CD14-positive monocyte (primary cell): ENCODE measurements at regions not wholly inside any gene's neighbourhood (a gene's known extent, or its start where the extent isn't known, plus 50 kb on each side); places are given as distances from the start of the nearest gene placed in this dataset.
A peak's percentile ranks its signal among the peaks of the same experiment; 100 is the strongest.
"Not testable (repeated sequence)": the region's sequence is repeated elsewhere in the genome, so short reads cannot be mapped to it uniquely, and the experiment has no call there.

Source experiments
- DNase-seq, 3 donors: peaks; one replicate each; pipeline ENCODE4 v3.0.0-alpha.2; 2011 to 2022
- H2AFZ ChIP-seq: 2 replicates; pipeline ENCODE4 v1.6.0; 2012; ENCODE audit warnings: mild to moderate bottlenecking, low read depth, low read length, inconsistent platforms; ENCODE audit not compliant: insufficient read depth, poor library complexity, severe bottlenecking
- H3K27ac ChIP-seq, 2 donors: 1 replicate in 1 of 2; 2 replicates in 1 of 2; pipeline ENCODE4 v1.5.1; 2012 to 2013; ENCODE audit warnings: low read length in 2 of 2, control low read depth in 1 of 2, inconsistent platforms in 1 of 2, low read depth in 1 of 2, mild to moderate bottlenecking in 1 of 2
- H3K27me3 ChIP-seq, 2 donors: one replicate each; pipeline versions ENCODE4 v1.6.0 to v1.6.1; 2011 to 2013; ENCODE audit warnings: low read length in 2 of 2; ENCODE audit not compliant: control insufficient read depth in 2 of 2, insufficient read depth in 2 of 2
- H3K36me3 ChIP-seq, 2 donors: replicated peaks in 1 of 2; 1 replicate in 1 of 2; 2 replicates in 1 of 2; pipeline versions ENCODE4 v1.5.1 to v1.6.1; 2012 to 2013; ENCODE audit warnings: low read length in 2 of 2, control low read depth in 1 of 2, inconsistent platforms in 1 of 2, mild to moderate bottlenecking in 1 of 2; ENCODE audit not compliant: insufficient read depth in 2 of 2, control insufficient read depth in 1 of 2
- H3K4me1 ChIP-seq, 2 donors: 1 replicate in 1 of 2; 2 replicates in 1 of 2; pipeline versions ENCODE4 v1.5.1 to v1.6.1; 2012 to 2013; ENCODE audit warnings: low read length in 2 of 2, control low read depth in 1 of 2, inconsistent platforms in 1 of 2, mild to moderate bottlenecking in 1 of 2, moderate library complexity in 1 of 2; ENCODE audit not compliant: insufficient read depth in 2 of 2, control insufficient read depth in 1 of 2
- H3K4me2 ChIP-seq: replicated peaks from 2 replicates; pipeline ENCODE3; 2012; ENCODE audit warnings: low read length, moderate library complexity, mild to moderate bottlenecking; ENCODE audit not compliant: poor library complexity, severe bottlenecking; ENCODE audit errors: extremely low read depth
- H3K4me3 ChIP-seq, 3 experiments: fragments of 200-600 bp in 1 of 3; sonication (generic) in 1 of 3; replicated peaks in 1 of 3; 1 replicate in 2 of 3; 2 replicates in 1 of 3; pipeline ENCODE4 v1.5.1; 2011 to 2013; ENCODE audit warnings: low read length in 3 of 3, mild to moderate bottlenecking in 3 of 3, control low read depth in 2 of 3, low read depth in 2 of 3, inconsistent platforms in 1 of 3, moderate library complexity in 1 of 3
- H3K79me2 ChIP-seq: 2 replicates; pipeline ENCODE4 v1.6.0; 2012; ENCODE audit warnings: mild to moderate bottlenecking, control low read depth, inconsistent platforms, low read length, moderate library complexity; ENCODE audit not compliant: insufficient read depth
- H3K9ac ChIP-seq: 2 replicates; pipeline ENCODE4 v1.6.0; 2017; ENCODE audit warnings: low read length, mild to moderate bottlenecking; ENCODE audit not compliant: insufficient read depth, poor library complexity, severe bottlenecking
- H3K9me3 ChIP-seq, 2 donors: replicated peaks in 1 of 2; 1 replicate in 1 of 2; 2 replicates in 1 of 2; pipeline versions ENCODE4 v1.5.1 to v1.6.1; 2012 to 2013; ENCODE audit warnings: low read length in 2 of 2, control low read depth in 1 of 2; ENCODE audit not compliant: control insufficient read depth in 1 of 2, insufficient read depth in 1 of 2
- H4K20me1 ChIP-seq: 2 replicates; pipeline ENCODE4 v1.6.0; 2012; ENCODE audit warnings: mild to moderate bottlenecking, low read length, control low read depth, moderate library complexity; ENCODE audit not compliant: insufficient read depth
- H3K27ac Mint-ChIP-seq, 7 donors: one replicate each; pipeline ENCODE4 v1.8.0; 2020; ENCODE audit warnings: mild to moderate bottlenecking in 7 of 7, mixed read lengths in 7 of 7, moderate library complexity in 6 of 7, inconsistent platforms in 2 of 7
- H3K27me3 Mint-ChIP-seq, 3 donors: one replicate each; pipeline ENCODE4 v1.8.0; 2021 to 2022; ENCODE audit warnings: low read depth in 3 of 3, mild to moderate bottlenecking in 3 of 3, mixed read lengths in 3 of 3, moderate library complexity in 3 of 3, inconsistent platforms in 1 of 3
- H3K36me3 Mint-ChIP-seq, 2 donors: one replicate each; pipeline ENCODE4 v1.8.0; 2020; ENCODE audit warnings: mixed read lengths in 2 of 2, inconsistent platforms in 1 of 2, mild to moderate bottlenecking in 1 of 2
- H3K4me1 Mint-ChIP-seq: one replicate; pipeline ENCODE4 v1.8.0; 2020; ENCODE audit warnings: mild to moderate bottlenecking, mixed read lengths
- H3K4me3 Mint-ChIP-seq, 2 donors: one replicate each; pipeline ENCODE4 v1.8.0; 2020; ENCODE audit warnings: mild to moderate bottlenecking in 2 of 2, mixed read lengths in 2 of 2, moderate library complexity in 1 of 2
- H3K9me3 Mint-ChIP-seq, 7 donors: one replicate each; pipeline ENCODE4 v1.8.0; 2020 to 2022; ENCODE audit warnings: mixed read lengths in 7 of 7, mild to moderate bottlenecking in 6 of 7, moderate library complexity in 6 of 7, inconsistent platforms in 2 of 7
- CTCF ChIP-seq: fragments of 200-600 bp; IDR thresholded peaks from one replicate; pipeline ENCODE4 v1.8.0; 2022; ENCODE audit warnings: antibody characterized with exemption, mild to moderate bottlenecking
- WGBS: methylation state at CpG from one replicate; pipeline ENCODE4 v1.1.5; 2013; ENCODE audit warnings: missing lambda C conversion rate; ENCODE audit not compliant: insufficient coverage; 5-methylcytosine and 5-hydroxymethylcytosine counted together
- intact Hi-C, 2 donors: fragments of 100-400 bp; cut with micrococcal nuclease; formaldehyde crosslinking; loops; one replicate each; pipeline versions ENCODE4 v1.15.0 to v1.15.1; 2023

- no peaks in the 10 kb centered on the region for H3K27me3 ChIP-seq
These were observed 209.4 kb upstream of the FOXK1 start for GRCh38 chr7:4472728-4473127.

GRCh38 chr7:4479367-4480039, 202.6 kb upstream of the FOXK1 start:
- H4K20me1 ChIP-seq = no peaks in the 10 kb centered on the region
- DNase-seq = peak in 1 of 3 donors; percentile 9
- Mint-ChIP-seq H3K9me3 (peaks cover 15 to 27% (median 20%) of the 10 kb centered on the region in 7 donors), H3K4me3 (no peak overlapping the region), H3K4me1 (no peaks in the 10 kb centered on the region), H3K27me3 (peaks cover under 1 to 6% (median 2%) of the 10 kb centered on the region in 3 donors), H3K36me3 (no peaks in the 10 kb centered on the region), H3K27ac (peak overlapping the region in 1 of 7 donors; percentile 18)
- H3K4me1 ChIP-seq = no peaks in the 10 kb centered on the region
- no peaks in the 10 kb centered on the region for H3K79me2 ChIP-seq
- intact Hi-C loops = no loop called here
- H3K4me3 ChIP-seq = no peak overlapping the region
- no peaks in the 10 kb centered on the region for H3K27me3 ChIP-seq
- H2AFZ ChIP-seq = no peak overlapping the region
- no peak overlapping the region for H3K4me2 ChIP-seq
- TF ChIP-seq CTCF = no peak
- WGBS = 65% methylated on average over 8 of the region's 12 CpGs
- no peak overlapping the region for H3K27ac ChIP-seq
- H3K36me3 ChIP-seq = no peaks in the 10 kb centered on the region
- peaks cover 8 to 18% of the 10 kb centered on the region in 2 donors for H3K9me3 ChIP-seq
- H3K9ac ChIP-seq = no peak overlapping the region

More at GRCh38 chr7:4472728-4473127, 209.4 kb upstream of the FOXK1 start:
- no peak overlapping the region for H3K9ac ChIP-seq
- no peak for TF ChIP-seq CTCF
- no peaks in the 10 kb centered on the region for H4K20me1 ChIP-seq
- H3K27ac ChIP-seq = no peak overlapping the region
- no peak overlapping the region for H2AFZ ChIP-seq
- no peaks in the 10 kb centered on the region for H3K79me2 ChIP-seq
- WGBS = 62% methylated on average over 12 of the region's 12 CpGs
- no peaks in the 10 kb centered on the region for H3K36me3 ChIP-seq
- peaks cover 0 to 11% of the 10 kb centered on the region in 2 donors for H3K9me3 ChIP-seq
- no peak for DNase-seq
- H3K4me2 ChIP-seq = no peak overlapping the region
- peaks cover 0 to 4% (median 3%) of the 10 kb centered on the region in 3 donors for H3K27me3 Mint-ChIP-seq
- H3K4me1 ChIP-seq = no peaks in the 10 kb centered on the region
- H3K36me3 Mint-ChIP-seq = no peaks in the 10 kb centered on the region
- H3K4me3 ChIP-seq = no peak overlapping the region
- no peak overlapping the region for H3K27ac Mint-ChIP-seq
- H3K9me3 Mint-ChIP-seq = peaks cover 0 to 14% (median 2%) of the 10 kb centered on the region in 7 donors
- no peak overlapping the region for H3K4me3 Mint-ChIP-seq
- H3K4me1 Mint-ChIP-seq = no peaks in the 10 kb centered on the region
- intact Hi-C loops = no loop called here

GRCh38 chr7:4480131-4480530, 202.0 kb upstream of the FOXK1 start:
- H3K4me1 Mint-ChIP-seq, H3K4me1 ChIP-seq, H3K36me3 Mint-ChIP-seq, H3K27me3 Mint-ChIP-seq, H3K27ac ChIP-seq, H2AFZ ChIP-seq, H3K9ac ChIP-seq, H3K4me2 ChIP-seq, H3K4me3 ChIP-seq, H3K36me3 ChIP-seq, H3K27me3 ChIP-seq, H4K20me1 ChIP-seq, intact Hi-C loops, H3K79me2 ChIP-seq, H3K4me3 Mint-ChIP-seq, H3K27ac Mint-ChIP-seq, DNase-seq: not testable (repeated sequence)
- 100% methylated on average over 7 of the region's 11 CpGs for WGBS
- H3K9me3 Mint-ChIP-seq = peaks cover 16 to 32% (median 23%) of the 10 kb centered on the region in 7 donors
- H3K9me3 ChIP-seq = peaks cover 8 to 18% of the 10 kb centered on the region in 2 donors
